ENCODE measurements at regions not wholly inside any gene's neighbourhood (a gene's known extent, or its start where the extent isn't known, plus 50 kb on each side); places are given as distances from the start of the nearest gene placed in this dataset.
"Not testable (repeated sequence)": the region's sequence is repeated elsewhere in the genome, so short reads cannot be mapped to it uniquely, and the experiment has no call there.

- TF ChIP-seq EZH2, CTCF, EZH2phosphoT487 (IDR thresholded peaks at IDR 0.05): not testable (repeated sequence)
Measured at GRCh38 chr16:88271776-88272175, 111.0 kb upstream of the ZNF469 start.
